Neural progenitor cell (in vitro differentiated cells): ENCODE measurements at regions not wholly inside any gene's neighbourhood (a gene's known extent, or its start where the extent isn't known, plus 50 kb on each side); places are given as distances from the start of the nearest gene placed in this dataset.

Source experiments
- DNase-seq: peaks from one replicate; pipeline ENCODE4 v3.0.0-alpha.2; 2016; ENCODE audit warnings: low spot score
- H2AFZ ChIP-seq: fragments of 200-600 bp; sonication (generic); replicated peaks from 2 replicates; pipeline ENCODE4 v1.6.1; 2016; ENCODE audit warnings: antibody characterized with exemption
- H3F3A ChIP-seq: fragments of 200-600 bp; sonication (generic); 2 replicates; pipeline ENCODE4 v1.6.1; 2016; ENCODE audit warnings: antibody characterized with exemption, low read depth
- H3K27ac ChIP-seq: fragments of 200-600 bp; sonication (generic); 2 replicates; pipeline ENCODE4 v1.5.1; 2016; ENCODE audit warnings: mild to moderate bottlenecking
- H3K27me3 ChIP-seq: fragments of 200-600 bp; sonication (generic); 2 replicates; pipeline ENCODE4 v1.6.1; 2016; ENCODE audit warnings: mild to moderate bottlenecking, moderate library complexity
- H3K36me3 ChIP-seq: fragments of 200-600 bp; sonication (generic); 2 replicates; pipeline ENCODE4 v1.5.1; 2016
- H3K4me1 ChIP-seq: fragments of 200-600 bp; sonication (generic); 2 replicates; pipeline ENCODE4 v1.6.1; 2016; ENCODE audit warnings: mixed run types
- H3K4me2 ChIP-seq: fragments of 200-600 bp; sonication (generic); 2 replicates; pipeline ENCODE4 v1.6.1; 2016
- H3K4me3 ChIP-seq: fragments of 200-600 bp; sonication (generic); 2 replicates; pipeline ENCODE4 v1.5.1; 2016
- H3K79me2 ChIP-seq: fragments of 200-600 bp; sonication (generic); 2 replicates; pipeline ENCODE4 v1.6.1; 2016; ENCODE audit warnings: low read depth
- H3K9ac ChIP-seq: fragments of 200-600 bp; sonication (generic); 2 replicates; pipeline ENCODE4 v1.6.1; 2016
- H3K9me3 ChIP-seq: fragments of 200-600 bp; sonication (generic); 2 replicates; pipeline ENCODE4 v1.5.1; 2016; ENCODE audit warnings: low read depth
- H4K20me1 ChIP-seq: fragments of 200-600 bp; sonication (generic); 2 replicates; pipeline ENCODE4 v1.6.1; 2016; ENCODE audit warnings: low read depth
- H3K27ac Mint-ChIP-seq: 3 replicates; pipeline ENCODE4 v1.8.0; 2021; ENCODE audit warnings: mixed read lengths
- H3K27me3 Mint-ChIP-seq: 2 replicates; pipeline ENCODE4 v1.8.0; 2022; ENCODE audit warnings: low read depth, mild to moderate bottlenecking, inconsistent platforms, moderate library complexity, mixed read lengths; ENCODE audit not compliant: insufficient read depth
- H3K36me3 Mint-ChIP-seq: 3 replicates; pipeline ENCODE4 v1.8.0; 2021; ENCODE audit warnings: mixed read lengths
- H3K4me1 Mint-ChIP-seq: 3 replicates; pipeline ENCODE4 v1.8.0; 2021; ENCODE audit warnings: mixed read lengths
- H3K4me3 Mint-ChIP-seq: 3 replicates; pipeline ENCODE4 v1.8.0; 2021; ENCODE audit warnings: mild to moderate bottlenecking, moderate library complexity, mixed read lengths
- H3K9me3 Mint-ChIP-seq: 3 replicates; pipeline ENCODE4 v1.8.0; 2020; ENCODE audit warnings: mixed read lengths
- CTCF ChIP-seq: fragments of 200-600 bp; sonication (generic); IDR thresholded peaks from 2 replicates; pipeline ENCODE4 v1.5.1; 2017; ENCODE audit warnings: antibody characterized with exemption, mild to moderate bottlenecking
- EZH2 ChIP-seq: fragments of 200-600 bp; sonication (generic); IDR thresholded peaks from 2 replicates; pipeline ENCODE4 v1.6.1; 2017; ENCODE audit warnings: antibody characterized with exemption, mild to moderate bottlenecking, moderate library complexity
- EZH2phosphoT487 ChIP-seq: fragments of 200-600 bp; sonication (generic); IDR thresholded peaks from 2 replicates; pipeline ENCODE4 v1.6.1; 2017; ENCODE audit warnings: antibody characterized with exemption

DNA sequence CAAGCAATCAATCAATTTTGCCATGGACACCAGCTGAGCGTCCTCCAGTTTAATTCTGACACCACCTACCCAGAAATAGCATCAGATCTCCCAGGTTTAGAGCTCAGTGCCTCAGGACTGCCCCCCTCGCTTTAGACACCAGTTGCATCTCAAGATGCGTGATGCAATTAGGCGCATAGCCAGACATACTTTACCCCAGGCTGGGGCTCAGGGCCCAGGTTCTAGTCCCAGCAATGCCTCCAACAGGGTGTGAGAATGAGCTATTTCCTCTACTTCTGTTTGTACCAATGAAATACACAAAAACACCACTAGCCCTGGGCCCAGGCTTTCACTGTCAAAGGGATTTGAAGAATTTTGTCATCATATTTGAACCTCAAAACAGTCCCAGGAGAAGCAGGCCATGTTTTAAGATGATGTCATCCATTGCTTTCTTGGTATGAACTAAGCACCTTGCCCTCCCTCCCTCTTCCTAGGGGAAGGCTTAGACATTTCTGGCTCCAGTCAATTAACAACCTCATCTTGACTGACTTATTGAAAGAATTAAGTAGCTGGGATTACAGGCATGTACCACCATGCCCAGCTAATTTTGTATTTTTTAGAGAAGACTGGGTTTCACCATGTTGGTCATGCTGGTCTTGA, 61.5 kb upstream of the INCENP start:
- no peak overlapping the region for H3K27ac ChIP-seq
- no peaks in the 10 kb centered on the region for H3K36me3 Mint-ChIP-seq
- H4K20me1 ChIP-seq = no peaks in the 10 kb centered on the region
- H3K4me3 Mint-ChIP-seq = no peak overlapping the region
- H3K27ac Mint-ChIP-seq = no peak overlapping the region
- H2AFZ ChIP-seq = no peak overlapping the region
- no peak for TF ChIP-seq EZH2phosphoT487
- no peak for TF ChIP-seq EZH2
- no peak for TF ChIP-seq CTCF
- H3K4me1 Mint-ChIP-seq = peaks cover 5% of the 10 kb centered on the region
- DNase-seq = no peak
- no peaks in the 10 kb centered on the region for H3K27me3 ChIP-seq
- H3K79me2 ChIP-seq = no peaks in the 10 kb centered on the region
- H3K9me3 ChIP-seq = no peaks in the 10 kb centered on the region
- H3K4me3 ChIP-seq = no peak overlapping the region
- H3K27me3 Mint-ChIP-seq = peaks cover 5% of the 10 kb centered on the region
- H3K4me2 ChIP-seq = no peak overlapping the region
- no peak overlapping the region for H3K9ac ChIP-seq
- H3K4me1 ChIP-seq = no peaks in the 10 kb centered on the region
- peaks cover 2% of the 10 kb centered on the region for H3K9me3 Mint-ChIP-seq
- H3F3A ChIP-seq = no peaks in the 10 kb centered on the region
- no peaks in the 10 kb centered on the region for H3K36me3 ChIP-seq

DNA sequence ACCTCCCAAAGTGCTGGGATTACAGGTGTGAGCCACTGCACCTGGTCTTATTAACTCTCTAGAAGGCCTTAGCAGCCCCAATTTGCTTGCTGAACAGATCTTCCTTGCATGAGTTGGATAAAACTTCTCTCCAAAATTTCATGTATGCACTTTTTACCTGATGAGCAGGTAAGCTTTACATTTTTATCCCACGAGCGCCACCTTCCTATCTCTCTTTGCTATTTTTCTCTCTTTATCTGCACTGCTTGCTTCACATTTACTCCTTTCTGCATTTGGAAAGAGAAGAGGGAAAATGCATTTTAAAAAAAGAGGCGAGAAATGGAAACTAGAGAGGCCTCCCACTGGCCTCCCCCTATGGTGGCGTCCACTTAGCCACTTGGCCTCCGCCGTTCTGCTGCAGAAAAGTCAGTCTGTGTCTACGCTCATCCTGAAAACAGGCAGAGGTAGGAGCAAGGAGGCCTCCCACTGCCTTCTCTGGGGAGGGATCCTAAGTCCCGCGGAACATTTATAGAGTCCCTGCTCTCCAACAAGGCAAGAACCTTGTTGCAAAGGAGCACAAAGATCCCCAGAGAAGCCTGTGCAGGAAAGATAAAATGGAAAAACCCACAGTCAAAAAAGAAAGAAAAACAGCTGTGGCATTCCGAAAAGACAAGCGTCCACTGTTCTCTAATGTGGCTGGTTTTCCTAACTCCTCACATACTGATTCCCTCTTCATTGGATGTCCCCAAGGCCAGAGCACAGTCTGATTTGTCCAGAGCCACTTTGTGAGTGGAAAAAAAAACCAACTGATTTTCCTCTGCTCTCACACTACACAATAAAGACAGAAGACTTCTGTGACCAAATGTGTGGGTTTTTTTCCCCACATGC, 62.2 kb upstream of the INCENP start:
- Mint-ChIP-seq H3K9me3 (peaks cover 2% of the 10 kb centered on the region), H3K27ac (no peak overlapping the region), H3K27me3 (peaks cover 7% of the 10 kb centered on the region), H3K4me3 (no peak overlapping the region), H3K4me1 (peaks cover 11% of the 10 kb centered on the region), H3K36me3 (no peaks in the 10 kb centered on the region)
- Histone ChIP-seq H3K27ac (no peak overlapping the region), H3K9ac (no peak overlapping the region), H3K4me1 (no peaks in the 10 kb centered on the region), H2AFZ (peak overlapping the region; percentile 13), H3F3A (no peaks in the 10 kb centered on the region), H3K79me2 (no peaks in the 10 kb centered on the region), H3K27me3 (no peaks in the 10 kb centered on the region), H3K4me3 (no peak overlapping the region), H3K9me3 (no peaks in the 10 kb centered on the region), H3K4me2 (no peak overlapping the region), H4K20me1 (no peaks in the 10 kb centered on the region), H3K36me3 (no peaks in the 10 kb centered on the region)
- TF ChIP-seq CTCF = peak; percentile 15
- TF ChIP-seq EZH2 = no peak
- no peak for TF ChIP-seq EZH2phosphoT487
- DNase-seq = no peak

- H3K4me1 ChIP-seq = no peaks in the 10 kb centered on the region
- DNase-seq = no peak
- H3K9me3 ChIP-seq = no peaks in the 10 kb centered on the region
- no peaks in the 10 kb centered on the region for H3K79me2 ChIP-seq
- H3K4me2 ChIP-seq = no peak overlapping the region
- peaks cover 20% of the 10 kb centered on the region for H3K4me1 Mint-ChIP-seq
- H3K27me3 Mint-ChIP-seq = peaks cover 5% of the 10 kb centered on the region
- H3K9me3 Mint-ChIP-seq = peaks cover 2% of the 10 kb centered on the region
- H3K36me3 Mint-ChIP-seq = no peaks in the 10 kb centered on the region
- H4K20me1 ChIP-seq = no peaks in the 10 kb centered on the region
- no peak for TF ChIP-seq EZH2phosphoT487
- no peak for TF ChIP-seq EZH2
- no peak for TF ChIP-seq CTCF
- no peaks in the 10 kb centered on the region for H3F3A ChIP-seq
- no peak overlapping the region for H2AFZ ChIP-seq
- no peak overlapping the region for H3K27ac Mint-ChIP-seq
- no peaks in the 10 kb centered on the region for H3K27me3 ChIP-seq
- no peaks in the 10 kb centered on the region for H3K36me3 ChIP-seq
- no peak overlapping the region for H3K9ac ChIP-seq
- H3K4me3 Mint-ChIP-seq = no peak overlapping the region
- no peak overlapping the region for H3K4me3 ChIP-seq
- no peak overlapping the region for H3K27ac ChIP-seq
These were observed 66.7 kb upstream of the INCENP start for GRCh38 chr11:62057069-62057468.
